GM06990 (cell line): ENCODE measurements at regions not wholly inside any gene's neighbourhood (a gene's known extent, or its start where the extent isn't known, plus 50 kb on each side); places are given as distances from the start of the nearest gene placed in this dataset.
"Not testable (repeated sequence)": the region's sequence is repeated elsewhere in the genome, so short reads cannot be mapped to it uniquely, and the experiment has no call there.

Experiments used
- DNase-seq: peaks from one replicate; pipeline ENCODE4 v3.0.0-alpha.2; 2011; ENCODE audit not compliant: insufficient read length; ENCODE audit errors: extremely low read depth
- H3K27me3 ChIP-seq: replicated peaks from 2 replicates; pipeline ENCODE4 v1.6.0; 2011; ENCODE audit warnings: low read length; ENCODE audit not compliant: control insufficient read depth, insufficient read depth
- H3K36me3 ChIP-seq: 2 replicates; pipeline ENCODE4 v1.5.1; 2011; ENCODE audit warnings: low read length; ENCODE audit not compliant: control insufficient read depth, insufficient read depth
- H3K4me3 ChIP-seq: replicated peaks from 2 replicates; pipeline ENCODE4 v1.5.1; 2011; ENCODE audit warnings: low read depth, mild to moderate bottlenecking, control low read depth, low read length
- TF ChIP-seq, protein P1 (sequence below): IDR thresholded peaks from 2 replicates; pipeline ENCODE4 v1.5.1; 2011; ENCODE audit warnings: low read length, control low read depth, mild to moderate bottlenecking, inconsistent platforms; ENCODE audit not compliant: insufficient read depth, poor library complexity, severe bottlenecking

DNA sequence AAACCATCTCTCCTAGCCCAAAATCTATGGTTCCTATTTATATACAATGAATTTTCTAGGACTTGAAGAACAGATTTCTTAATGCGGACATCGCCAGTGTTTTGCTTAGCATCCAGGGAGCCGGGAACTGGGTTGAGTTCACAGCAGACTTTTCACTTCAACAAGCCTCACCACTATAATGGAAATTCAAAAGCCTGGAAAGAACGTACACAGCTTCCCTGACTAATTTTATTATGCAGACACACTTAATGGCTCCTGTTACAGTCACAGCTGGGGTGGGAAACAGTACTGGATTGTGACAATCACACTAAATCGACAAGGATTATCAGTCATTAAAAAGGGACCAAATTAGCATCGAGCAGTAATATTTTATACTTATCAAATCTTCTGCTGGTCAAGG lies 129.2 kb upstream of the BNIP2 start:
- H3K27me3 ChIP-seq = peaks cover 1% of the 10 kb centered on the region
- DNase-seq = no peak
- TF ChIP-seq, protein P1, sequence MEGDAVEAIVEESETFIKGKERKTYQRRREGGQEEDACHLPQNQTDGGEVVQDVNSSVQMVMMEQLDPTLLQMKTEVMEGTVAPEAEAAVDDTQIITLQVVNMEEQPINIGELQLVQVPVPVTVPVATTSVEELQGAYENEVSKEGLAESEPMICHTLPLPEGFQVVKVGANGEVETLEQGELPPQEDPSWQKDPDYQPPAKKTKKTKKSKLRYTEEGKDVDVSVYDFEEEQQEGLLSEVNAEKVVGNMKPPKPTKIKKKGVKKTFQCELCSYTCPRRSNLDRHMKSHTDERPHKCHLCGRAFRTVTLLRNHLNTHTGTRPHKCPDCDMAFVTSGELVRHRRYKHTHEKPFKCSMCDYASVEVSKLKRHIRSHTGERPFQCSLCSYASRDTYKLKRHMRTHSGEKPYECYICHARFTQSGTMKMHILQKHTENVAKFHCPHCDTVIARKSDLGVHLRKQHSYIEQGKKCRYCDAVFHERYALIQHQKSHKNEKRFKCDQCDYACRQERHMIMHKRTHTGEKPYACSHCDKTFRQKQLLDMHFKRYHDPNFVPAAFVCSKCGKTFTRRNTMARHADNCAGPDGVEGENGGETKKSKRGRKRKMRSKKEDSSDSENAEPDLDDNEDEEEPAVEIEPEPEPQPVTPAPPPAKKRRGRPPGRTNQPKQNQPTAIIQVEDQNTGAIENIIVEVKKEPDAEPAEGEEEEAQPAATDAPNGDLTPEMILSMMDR = no peak
- H3K36me3 ChIP-seq = no peaks in the 10 kb centered on the region
- H3K4me3 ChIP-seq = no peak overlapping the region

DNA sequence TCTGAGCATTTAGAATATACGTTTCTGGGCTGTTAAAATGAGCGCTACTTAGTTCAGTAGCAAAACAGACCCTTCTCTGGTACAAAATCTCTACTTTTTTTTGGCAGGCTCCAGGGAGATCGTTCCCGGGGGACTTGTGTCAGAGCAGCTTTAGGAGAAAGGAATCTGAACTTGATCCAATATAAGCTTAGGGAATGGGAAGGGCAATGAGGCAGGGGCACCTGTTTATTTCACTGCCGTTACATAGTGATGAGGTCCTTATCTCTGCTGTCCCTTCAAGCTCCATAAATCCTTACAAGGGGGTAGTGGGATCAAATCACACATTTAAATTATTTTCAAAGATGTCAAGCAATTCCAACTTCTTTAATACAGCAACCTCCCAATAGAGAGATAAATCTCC lies 128.7 kb upstream of the BNIP2 start:
- Histone ChIP-seq H3K36me3 (no peaks in the 10 kb centered on the region), H3K4me3 (no peak overlapping the region), H3K27me3 (peaks cover 1% of the 10 kb centered on the region)
- TF ChIP-seq, protein P1 = no peak
- DNase-seq = no peak

DNA sequence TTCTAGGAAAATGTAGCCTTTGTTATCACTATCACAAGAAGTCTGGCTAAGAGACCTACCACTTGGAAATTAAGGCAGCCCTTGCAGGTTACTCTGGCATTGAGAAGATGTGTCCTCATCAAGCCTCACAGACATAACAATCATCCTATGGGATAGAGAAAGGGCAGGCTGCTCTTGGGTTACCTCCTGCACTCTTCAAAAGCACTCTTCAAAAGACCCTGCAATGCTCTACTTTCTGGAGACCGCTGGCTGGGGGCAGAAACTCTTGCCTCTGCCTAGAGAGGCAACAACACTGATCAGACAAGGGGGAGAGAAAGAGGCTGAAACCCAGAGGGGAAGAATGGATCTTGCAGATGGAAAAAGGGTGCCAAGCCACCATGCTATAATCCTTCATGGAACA lies 127.9 kb upstream of the BNIP2 start:
- no peak overlapping the region for H3K4me3 ChIP-seq
- TF ChIP-seq, protein P1 = no peak
- no peak for DNase-seq
- peaks cover 1% of the 10 kb centered on the region for H3K27me3 ChIP-seq
- H3K36me3 ChIP-seq = no peaks in the 10 kb centered on the region

DNA sequence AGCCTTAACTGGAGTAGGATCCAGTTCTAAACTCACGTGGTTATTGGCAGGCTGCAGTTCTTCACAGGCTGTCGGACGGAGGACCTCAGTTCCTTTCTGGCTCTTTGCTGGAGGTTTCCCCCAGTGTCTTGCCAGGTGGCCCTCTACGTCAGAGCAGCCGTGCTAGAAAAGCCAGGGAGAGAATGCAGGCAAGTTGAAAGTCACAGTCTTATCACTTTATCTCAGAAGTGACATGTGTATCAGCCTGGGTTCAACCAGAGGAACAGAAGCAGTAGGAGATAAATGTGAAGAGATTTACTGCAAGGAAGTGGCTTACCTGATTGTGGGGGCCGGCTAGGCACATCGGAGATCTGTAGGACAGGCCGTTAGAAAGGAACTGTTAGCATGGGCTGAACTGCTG lies 125.3 kb upstream of the BNIP2 start:
- no peak for DNase-seq
- Histone ChIP-seq H3K4me3 (no peak overlapping the region), H3K36me3 (no peaks in the 10 kb centered on the region), H3K27me3 (peaks cover 1% of the 10 kb centered on the region)
- TF ChIP-seq, protein P1 = no peak

GRCh38 chr15:59812889-59813288 lies 123.8 kb upstream of the BNIP2 start:
- Histone ChIP-seq H3K4me3 (no peak overlapping the region), H3K36me3 (no peaks in the 10 kb centered on the region), H3K27me3 (peaks cover 1% of the 10 kb centered on the region)
- DNase-seq = no peak
- TF ChIP-seq, protein P1 = no peak

DNA sequence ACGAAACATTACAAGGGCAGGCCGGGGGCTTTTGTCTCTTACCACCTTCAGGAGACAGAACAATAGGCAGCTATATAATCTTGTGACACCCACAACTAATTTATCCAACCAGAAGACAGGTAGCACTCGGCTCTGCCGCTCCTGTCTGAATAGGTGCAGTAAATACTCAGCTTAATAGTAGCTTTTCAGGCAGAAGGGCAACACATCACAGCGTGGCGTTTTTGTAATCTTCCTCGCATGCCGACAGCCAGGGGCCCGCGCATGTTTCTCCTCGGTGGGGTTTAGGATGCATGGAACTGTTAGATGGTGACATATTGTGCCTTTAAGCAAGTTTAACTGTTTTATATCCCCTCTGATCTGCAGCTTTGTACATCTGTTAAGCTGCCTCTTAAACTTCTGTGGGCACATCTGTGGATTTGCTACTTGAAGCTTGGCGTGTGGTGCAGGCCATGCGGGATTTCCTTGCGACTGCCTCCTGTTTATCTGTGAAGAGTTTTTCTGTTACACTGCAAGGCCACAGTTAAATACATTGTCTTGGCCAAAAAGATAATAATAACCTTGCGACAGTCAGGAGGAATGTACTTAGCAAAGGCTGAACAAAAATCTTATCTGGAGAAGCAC lies 123.2 kb upstream of the BNIP2 start:
- peaks cover 1% of the 10 kb centered on the region for H3K27me3 ChIP-seq
- TF ChIP-seq, protein P1 = no peak
- no peak for DNase-seq
- no peaks in the 10 kb centered on the region for H3K36me3 ChIP-seq
- H3K4me3 ChIP-seq = no peak overlapping the region

DNA sequence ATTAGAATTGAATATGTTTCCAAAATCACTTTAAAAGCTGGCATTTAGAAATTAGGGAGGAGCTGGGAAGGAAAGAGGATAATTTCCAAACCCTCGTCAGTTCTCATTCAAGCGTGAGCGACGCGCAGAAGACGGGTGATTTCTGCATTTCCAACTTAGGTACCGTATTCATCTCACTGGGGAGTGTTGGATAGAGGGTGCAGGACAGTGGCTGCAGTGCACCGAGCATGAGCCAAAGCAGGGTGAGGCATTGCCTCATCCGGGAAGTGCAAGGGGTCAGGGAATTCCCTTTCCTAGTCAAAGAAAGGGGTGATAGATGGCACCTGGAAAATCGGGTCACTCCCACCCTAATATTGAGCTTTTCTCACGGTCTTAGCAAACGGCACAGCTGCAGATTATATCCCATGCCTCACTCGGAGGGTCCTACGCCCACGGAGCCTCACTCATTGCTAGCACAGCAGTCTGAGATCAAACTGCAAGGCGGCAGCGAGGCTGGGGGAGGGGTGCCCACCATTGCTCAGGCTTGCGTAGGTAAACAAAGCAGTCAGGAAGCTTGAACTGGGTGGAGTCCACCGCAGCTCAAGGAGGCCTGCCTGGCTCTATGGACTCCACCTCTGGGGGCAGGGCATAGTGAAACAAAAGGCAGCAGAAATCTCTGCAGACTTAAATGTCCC lies 114.3 kb upstream of the BNIP2 start:
- not testable (repeated sequence) for H3K4me3 ChIP-seq, H3K27me3 ChIP-seq, DNase-seq, H3K36me3 ChIP-seq
